ENCODE measurements at regions not wholly inside any gene's neighbourhood (a gene's known extent, or its start where the extent isn't known, plus 50 kb on each side); places are given as distances from the start of the nearest gene placed in this dataset.

GRCh38 chr20:50412069-50412468, 98.1 kb upstream of the PTPN1 start:
- DNase-seq (ENCODE audit: extremely low read depth in 1 of 4, low spot score in 3 of 4) (no peak), FAIRE-seq (no peak), ATAC-seq (no peak)
- no peaks in the 10 kb centered on the region for H3K9me3 ChIP-seq (replicated peaks; ENCODE audit: control insufficient read depth, insufficient read depth, low read depth, low read length)
- ChIA-PET POLR2A (interaction anchor here (0.9 to 2.6 kb wide), 2 partner anchors 10 to 35 kb away, joined by 3 to 12 read pairs; no protein-coding TSS in a partner anchor), CTCF (ENCODE audit: low intra/inter-chr PET ratio) (no interaction called here)
- H3K27me3 ChIP-seq (ENCODE audit: control insufficient read depth in 2 of 2, insufficient read depth in 2 of 2, low read length in 2 of 2) = no peaks in the 10 kb centered on the region
- peaks cover 8 to 12% of the 10 kb centered on the region in 2 experiments for H3K4me1 ChIP-seq (replicated peaks in 1 of 2; ENCODE audit: control insufficient read depth in 2 of 2, insufficient read depth in 2 of 2, low read length in 2 of 2)
- H3K36me3 ChIP-seq (ENCODE audit: control insufficient read depth, insufficient read depth, low read length) = no peaks in the 10 kb centered on the region
- intact Hi-C loops (cut with micrococcal nuclease) (no loop called here), in situ Hi-C loops (cut with MboI) (no loop called here)
- no TSS peak for BruUV-seq (replicated peaks)
- H3K9ac ChIP-seq (ENCODE audit: insufficient read depth in 1 of 2, low read depth in 2 of 2, low read length in 2 of 2) = peak overlapping the region in 1 of 2 experiments; percentile 29; a peak in 1 of 4 replicates
- H2AFZ ChIP-seq (ENCODE audit: low read depth, low read length) = peak overlapping the region; percentile 21; the same call in 1 of the 2 replicates
- H3K4me2 ChIP-seq (ENCODE audit: insufficient read depth, low read length) = peak overlapping the region; percentile 23; the same call in 1 of the 2 replicates
- no peak overlapping the region for H3K27ac ChIP-seq (ENCODE audit: extremely low read depth, low read depth, low read length)
- H3K79me2 ChIP-seq (ENCODE audit: control insufficient read depth, insufficient read depth, low read length) = no peaks in the 10 kb centered on the region
- no peak for TF ChIP-seq ZFPM2 (CRISPR knock-in tag; IDR thresholded peaks at IDR 0.05)
- no peak for TF ChIP-seq CREB5 (CRISPR knock-in tag; IDR thresholded peaks at IDR 0.05)
- no peak for TF ChIP-seq SUPT5H (IDR thresholded peaks at IDR 0.05)
- no peak for TF ChIP-seq EGR1 (conservative IDR thresholded peaks at IDR 0.05)
- TF ChIP-seq MEIS2 (IDR thresholded peaks at IDR 0.05; ENCODE audit: partially characterized antibody) = no peak
- TF ChIP-seq SREBF1 (IDR thresholded peaks at IDR 0.05; ENCODE audit: borderline replicate concordance, low read depth, low read length) = no peak
- TF ChIP-seq ZNF124 (CRISPR knock-in tag; IDR thresholded peaks at IDR 0.05) = no peak
- TF ChIP-seq, protein P1, sequence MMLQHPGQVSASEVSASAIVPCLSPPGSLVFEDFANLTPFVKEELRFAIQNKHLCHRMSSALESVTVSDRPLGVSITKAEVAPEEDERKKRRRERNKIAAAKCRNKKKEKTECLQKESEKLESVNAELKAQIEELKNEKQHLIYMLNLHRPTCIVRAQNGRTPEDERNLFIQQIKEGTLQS (IDR thresholded peaks at IDR 0.05) = no peak
- TF ChIP-seq, protein P1 (CRISPR knock-in tag; conservative IDR thresholded peaks at IDR 0.05) = no peak
- TF ChIP-seq ZNF561 (CRISPR knock-in tag; conservative IDR thresholded peaks at IDR 0.05) = no peak
- TF ChIP-seq, protein P2, sequence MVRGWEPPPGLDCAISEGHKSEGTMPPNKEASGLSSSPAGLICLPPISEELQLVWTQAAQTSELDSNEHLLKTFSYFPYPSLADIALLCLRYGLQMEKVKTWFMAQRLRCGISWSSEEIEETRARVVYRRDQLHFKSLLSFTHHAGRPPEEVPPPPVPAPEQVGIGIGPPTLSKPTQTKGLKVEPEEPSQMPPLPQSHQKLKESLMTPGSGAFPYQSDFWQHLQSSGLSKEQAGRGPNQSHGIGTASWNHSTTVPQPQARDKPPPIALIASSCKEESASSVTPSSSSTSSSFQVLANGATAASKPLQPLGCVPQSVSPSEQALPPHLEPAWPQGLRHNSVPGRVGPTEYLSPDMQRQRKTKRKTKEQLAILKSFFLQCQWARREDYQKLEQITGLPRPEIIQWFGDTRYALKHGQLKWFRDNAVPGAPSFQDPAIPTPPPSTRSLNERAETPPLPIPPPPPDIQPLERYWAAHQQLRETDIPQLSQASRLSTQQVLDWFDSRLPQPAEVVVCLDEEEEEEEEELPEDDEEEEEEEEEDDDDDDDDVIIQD (CRISPR knock-in tag; IDR thresholded peaks at IDR 0.05) = no peak
- H3K4me3 ChIP-seq = no peak overlapping the region
- whole genome bisulfite sequencing (ENCODE audit: insufficient coverage, low coverage, missing lambda C conversion rate) = 16% methylated on average over 4 of the region's 6 CpGs
- peaks cover 2% of the 10 kb centered on the region for H3K9me1 ChIP-seq (ENCODE audit: control insufficient read depth, insufficient read depth, low read length)
- H4K20me1 ChIP-seq (replicated peaks; ENCODE audit: control insufficient read depth, insufficient read depth, low read length) = no peaks in the 10 kb centered on the region

All from K562 (cell line).